H1 (cell line): ENCODE measurements at regions not wholly inside any gene's neighbourhood (a gene's known extent, or its start where the extent isn't known, plus 50 kb on each side); places are given as distances from the start of the nearest gene placed in this dataset.

Source experiments
- CTCF ChIA-PET: fragments of 300-600 bp; sonication (Branson Sonifier 250); formaldehyde crosslinking; loops from one replicate; lab custom pipeline; 2021; ENCODE audit not compliant: partially characterized antibody; lab: Charles Lee
- POLR2A ChIA-PET: fragments of 300-600 bp; sonication (Branson Sonifier 250); formaldehyde crosslinking; loops from one replicate; lab custom pipeline; 2021; ENCODE audit warnings: inconsistent platforms; ENCODE audit not compliant: partially characterized antibody; lab: Charles Lee
- DNase-seq, 2 experiments: peaks; one replicate each; pipeline versions ENCODE4 v3.0.0 to v3.0.0-alpha.2; 2010 to 2022; ENCODE audit warnings: low spot score in 2 of 2, low read depth in 1 of 2, mixed read lengths in 1 of 2
- FAIRE-seq: peaks from 2 replicates; lab custom pipeline; 2011; peaks lifted over from hg19 to GRCh38; lab: Jason Lieb, UNC
- H2AFZ ChIP-seq: 2 replicates; pipeline ENCODE4 v1.8.1; 2012; ENCODE audit warnings: low read length, inconsistent platforms
- H2AK5ac ChIP-seq: 2 replicates; pipeline ENCODE4 v1.6.1; 2013; ENCODE audit warnings: low read depth, low read length
- H2BK120ac ChIP-seq: replicated peaks from 2 replicates; pipeline ENCODE3; 2013; ENCODE audit warnings: low read depth, low read length, inconsistent platforms
- H2BK12ac ChIP-seq: 2 replicates; pipeline ENCODE4 v1.6.1; 2013; ENCODE audit warnings: low read depth, low read length
- H2BK15ac ChIP-seq: 2 replicates; pipeline ENCODE4 v1.6.1; 2013; ENCODE audit warnings: low read length
- H2BK20ac ChIP-seq: 2 replicates; pipeline ENCODE4 v1.6.1; 2013; ENCODE audit warnings: low read length
- H2BK5ac ChIP-seq: 2 replicates; pipeline ENCODE4 v1.6.1; 2013; ENCODE audit warnings: low read depth, low read length
- H3K14ac ChIP-seq: 2 replicates; pipeline ENCODE4 v1.6.1; 2013; ENCODE audit warnings: inconsistent platforms; ENCODE audit not compliant: insufficient read length
- H3K18ac ChIP-seq: 2 replicates; pipeline ENCODE4 v1.6.1; 2013; ENCODE audit warnings: low read length; ENCODE audit errors: extremely low read depth
- H3K23ac ChIP-seq: 2 replicates; pipeline ENCODE4 v1.6.1; 2013; ENCODE audit warnings: inconsistent platforms; ENCODE audit not compliant: insufficient read length
- H3K23me2 ChIP-seq: 2 replicates; pipeline ENCODE4 v1.6.1; 2013; ENCODE audit warnings: low read depth, low read length
- H3K27ac ChIP-seq: 2 replicates; pipeline ENCODE4 v1.6.1; 2011; ENCODE audit warnings: low read depth, low read length, inconsistent platforms
- H3K27me3 ChIP-seq, 4 experiments: replicated peaks in 1 of 4; 1 replicate in 1 of 4; 2 replicates in 3 of 4; pipeline versions ENCODE4 v1.6.1 to v1.8.1; 2011 to 2013; ENCODE audit warnings: low read length in 3 of 4, mild to moderate bottlenecking in 3 of 4, inconsistent platforms in 2 of 4, mixed read lengths in 2 of 4, moderate library complexity in 1 of 4; ENCODE audit not compliant: control insufficient read depth in 3 of 4, insufficient read depth in 3 of 4; ENCODE audit errors: extremely low read depth in 1 of 4
- H3K36me3 ChIP-seq, 4 experiments: 2 replicates each; pipeline versions ENCODE4 v1.6.1 to v1.8.1; 2011 to 2013; ENCODE audit warnings: mild to moderate bottlenecking in 4 of 4, low read length in 3 of 4, moderate library complexity in 2 of 4, control low read depth in 1 of 4, inconsistent platforms in 1 of 4; ENCODE audit not compliant: insufficient read depth in 4 of 4, control insufficient read depth in 2 of 4
- H3K4ac ChIP-seq: replicated peaks from 2 replicates; pipeline ENCODE3; 2013; ENCODE audit warnings: low read length, low read depth, mixed read lengths, inconsistent platforms; ENCODE audit not compliant: insufficient read length
- H3K4me1 ChIP-seq, 4 experiments: replicated peaks in 1 of 4; 1 replicate in 1 of 4; 2 replicates in 3 of 4; pipeline versions ENCODE4 v1.6.1 to v1.8.1; 2011 to 2013; ENCODE audit warnings: low read length in 3 of 4, inconsistent platforms in 2 of 4, mixed read lengths in 1 of 4; ENCODE audit not compliant: insufficient read depth in 4 of 4, control insufficient read depth in 3 of 4
- H3K4me2 ChIP-seq, 2 experiments: 2 replicates each; pipeline versions ENCODE4 v1.6.1 to v1.8.1; 2011 to 2013; ENCODE audit warnings: low read depth in 2 of 2, low read length in 2 of 2, control low read depth in 1 of 2, inconsistent platforms in 1 of 2, mild to moderate bottlenecking in 1 of 2; ENCODE audit not compliant: insufficient read depth in 1 of 2
- H3K4me3 ChIP-seq, 4 experiments: fragments of 200-600, 300-600 bp in 1 of 4; sonication (generic), shearing (Covaris generic), sonication (Bioruptor Twin) in 1 of 4; 2 replicates each; pipeline versions ENCODE4 v1.5.1 to v1.8.1; 2011 to 2016; ENCODE audit warnings: low read length in 4 of 4, low read depth in 3 of 4, control low read depth in 2 of 4, inconsistent platforms in 2 of 4, mild to moderate bottlenecking in 2 of 4, mixed read lengths in 1 of 4, moderate library complexity in 1 of 4; ENCODE audit not compliant: insufficient read depth in 2 of 4; ENCODE audit errors: extremely low read depth in 1 of 4
- H3K56ac ChIP-seq: replicated peaks from 2 replicates; pipeline ENCODE3; 2013; ENCODE audit warnings: low read depth, mild to moderate bottlenecking, mixed read lengths, low read length, inconsistent platforms; ENCODE audit not compliant: insufficient read length
- H3K79me1 ChIP-seq: 2 replicates; pipeline ENCODE4 v1.6.1; 2013; ENCODE audit warnings: low read depth, low read length, control low read depth
- H3K79me2 ChIP-seq, 2 experiments: 2 replicates each; pipeline versions ENCODE4 v1.6.1 to v1.8.1; 2012 to 2013; ENCODE audit warnings: low read length in 2 of 2, mild to moderate bottlenecking in 2 of 2, inconsistent platforms in 1 of 2; ENCODE audit not compliant: insufficient read depth in 2 of 2, control insufficient read depth in 1 of 2
- H3K9ac ChIP-seq, 4 experiments: replicated peaks in 1 of 4; 1 replicate in 1 of 4; 2 replicates in 3 of 4; pipeline versions ENCODE4 v1.6.1 to v1.8.1; 2011 to 2013; ENCODE audit warnings: low read depth in 3 of 4, low read length in 3 of 4, control low read depth in 2 of 4, mild to moderate bottlenecking in 2 of 4, moderate library complexity in 2 of 4, inconsistent platforms in 1 of 4; ENCODE audit errors: extremely low read depth in 1 of 4
- H3K9me3 ChIP-seq, 2 experiments: 2 replicates each; pipeline versions ENCODE4 v1.6.1 to v1.8.1; 2012 to 2013; ENCODE audit warnings: mild to moderate bottlenecking in 2 of 2, moderate library complexity in 2 of 2, control low read depth in 1 of 2, inconsistent platforms in 1 of 2, low read depth in 1 of 2, low read length in 1 of 2, mixed read lengths in 1 of 2; ENCODE audit not compliant: insufficient read depth in 2 of 2
- H4K20me1 ChIP-seq, 2 experiments: replicated peaks in 1 of 2; 2 replicates each; pipeline versions ENCODE3 to v1.8.1; 2011 to 2013; ENCODE audit warnings: inconsistent platforms in 2 of 2, low read length in 2 of 2, mild to moderate bottlenecking in 1 of 2; ENCODE audit not compliant: insufficient read depth in 2 of 2, control insufficient read depth in 1 of 2
- H4K5ac ChIP-seq: 2 replicates; pipeline ENCODE4 v1.6.1; 2013; ENCODE audit warnings: low read length, low read depth, mixed read lengths, inconsistent platforms; ENCODE audit not compliant: insufficient read length
- H4K8ac ChIP-seq: 2 replicates; pipeline ENCODE4 v1.8.0; 2013; ENCODE audit warnings: mild to moderate bottlenecking, moderate library complexity, low read length, inconsistent platforms; ENCODE audit not compliant: insufficient read depth; ENCODE audit errors: extremely low read depth
- H4K91ac ChIP-seq: replicated peaks from 2 replicates; pipeline ENCODE3; 2013; ENCODE audit warnings: low read length, mixed read lengths, inconsistent platforms; ENCODE audit not compliant: insufficient read length
- BRCA1 ChIP-seq: IDR thresholded peaks from 2 replicates; pipeline ENCODE4 v1.6.1; 2012; ENCODE audit warnings: low read depth, low read length, improper control_type of control experiment
- CBX5 ChIP-seq: fragments of 300-800, 300-1000 bp; sonication (generic); IDR thresholded peaks from 2 replicates; pipeline ENCODE4 v1.7.1; 2016; ENCODE audit warnings: antibody characterized with exemption, low read length, low read depth
- CTCF ChIP-seq, 3 experiments: IDR thresholded peaks; 1 replicate in 2 of 3; 2 replicates in 1 of 3; pipeline versions ENCODE4 v1.5.1 to v1.6.1; 2011; ENCODE audit warnings: low read length in 3 of 3, mild to moderate bottlenecking in 3 of 3, inconsistent platforms in 2 of 3, low read depth in 1 of 3, moderate library complexity in 1 of 3; ENCODE audit not compliant: insufficient read depth in 1 of 3; ENCODE audit errors: control extremely low read depth in 1 of 3
- GABPA ChIP-seq: IDR thresholded peaks from 2 replicates; pipeline ENCODE4 v1.6.1; 2011; ENCODE audit warnings: mild to moderate bottlenecking, low read length, moderate library complexity, borderline replicate concordance; ENCODE audit not compliant: insufficient read depth
- JUN ChIP-seq: IDR thresholded peaks from 2 replicates; pipeline ENCODE4 v1.6.1; 2011; ENCODE audit warnings: low read depth, mild to moderate bottlenecking, improper control_type of control experiment, low read length
- MAFK ChIP-seq: IDR thresholded peaks from 2 replicates; pipeline ENCODE4 v1.6.1; 2012; ENCODE audit warnings: low read depth, mild to moderate bottlenecking, improper control_type of control experiment, low read length
- NANOG ChIP-seq: IDR thresholded peaks from 2 replicates; pipeline ENCODE4 v1.6.1; 2011; ENCODE audit warnings: low read length, low read depth, mild to moderate bottlenecking, inconsistent platforms; ENCODE audit not compliant: insufficient read depth, poor library complexity, severe bottlenecking
- PHF8 ChIP-seq: fragments of 200-600 bp; sonication (generic); conservative IDR thresholded peaks from 2 replicates; pipeline ENCODE4 v1.7.1; 2012; ENCODE audit warnings: low read depth, mild to moderate bottlenecking, inconsistent platforms, low read length, moderate library complexity
- POLR2AphosphoS5 ChIP-seq: IDR thresholded peaks from 2 replicates; pipeline ENCODE4 v1.6.1; 2011; ENCODE audit warnings: low read depth, low read length
- RXRA ChIP-seq: IDR thresholded peaks from 2 replicates; pipeline ENCODE4 v1.6.1; 2011; ENCODE audit warnings: low read depth, mild to moderate bottlenecking, low read length, moderate library complexity; ENCODE audit not compliant: insufficient read depth
- TAF7 ChIP-seq: optimal IDR thresholded peaks from 2 replicates; pipeline ENCODE3; 2011; ENCODE audit warnings: low read depth, mild to moderate bottlenecking, inconsistent platforms, low read length, moderate library complexity, borderline replicate concordance
- TBP ChIP-seq: IDR thresholded peaks from 2 replicates; pipeline ENCODE4 v1.6.1; 2011; ENCODE audit warnings: low read depth, low read length, improper control_type of control experiment
- WGBS, 2 experiments: shearing (Covaris generic) in 1 of 2; methylation state at CpG; one replicate each; pipeline versions ENCODE4 v1.1.6 to v1.1.7; 2013 to 2015; ENCODE audit warnings: low lambda C conversion rate in 2 of 2, mixed read lengths in 2 of 2, inconsistent platforms in 1 of 2, low coverage in 1 of 2, missing lambda C conversion rate in 1 of 2; ENCODE audit not compliant: insufficient replicate concordance in 2 of 2, insufficient coverage in 1 of 2, insufficient read length in 1 of 2; ENCODE audit errors: extremely low coverage in 1 of 2, missing lambda C conversion rate in 1 of 2; 5-methylcytosine and 5-hydroxymethylcytosine counted together

GRCh38 chr21:16571594-16571993 is 841.8 kb downstream of the USP25 start:
- no peak overlapping the region for H4K91ac ChIP-seq
- no peak overlapping the region for H3K23ac ChIP-seq
- H2AFZ ChIP-seq = no peak overlapping the region
- H3K4ac ChIP-seq = no peak overlapping the region
- H2BK20ac ChIP-seq = no peak overlapping the region
- H3K14ac ChIP-seq = no peak overlapping the region
- no peaks in the 10 kb centered on the region for H3K23me2 ChIP-seq
- DNase-seq (no peak), FAIRE-seq (no peak)
- H3K18ac ChIP-seq = no peak overlapping the region
- H4K20me1 ChIP-seq = no peaks in the 10 kb centered on the region
- H3K36me3 ChIP-seq = no peaks in the 10 kb centered on the region
- H3K4me3 ChIP-seq = no peak overlapping the region
- H3K27ac ChIP-seq = no peak overlapping the region
- H4K5ac ChIP-seq = no peak overlapping the region
- H3K27me3 ChIP-seq = no peaks in the 10 kb centered on the region
- no peak overlapping the region for H3K4me2 ChIP-seq
- H2BK120ac ChIP-seq = no peak overlapping the region
- no peaks in the 10 kb centered on the region for H3K79me2 ChIP-seq
- no peak overlapping the region for H3K56ac ChIP-seq
- H3K9ac ChIP-seq = no peak overlapping the region
- H2BK5ac ChIP-seq = no peak overlapping the region
- H4K8ac ChIP-seq = no peak overlapping the region
- H3K9me3 ChIP-seq = no peaks in the 10 kb centered on the region
- H3K4me1 ChIP-seq = no peaks in the 10 kb centered on the region
- H2BK12ac ChIP-seq = no peak overlapping the region
- ChIA-PET CTCF (no interaction called here), POLR2A (no interaction called here)
- H3K79me1 ChIP-seq = no peaks in the 10 kb centered on the region
- H2AK5ac ChIP-seq = no peak overlapping the region
- no peak overlapping the region for H2BK15ac ChIP-seq
- 92% methylated on average over 3 of the region's 3 CpGs; no CpG with 5 or more reads in 1 of the 2 experiments for WGBS, 2 experiments
- no peak for TF ChIP-seq TAF7
- no peak for TF ChIP-seq GABPA
- TF ChIP-seq NANOG = no peak
- no peak for TF ChIP-seq RXRA
- TF ChIP-seq CTCF (IDR thresholded peaks at IDR 0.05; ENCODE audit: control extremely low read depth in 1 of 3, insufficient read depth in 1 of 3, low read depth in 1 of 3, low read length in 3 of 3) = no peak
- no peak for TF ChIP-seq MAFK
- TF ChIP-seq JUN = no peak
- no peak for TF ChIP-seq CBX5
- no peak for TF ChIP-seq POLR2AphosphoS5
- no peak for TF ChIP-seq PHF8
- no peak for TF ChIP-seq BRCA1
- no peak for TF ChIP-seq TBP
